K562 (cell line): ENCODE measurements at regions not wholly inside any gene's neighbourhood (a gene's known extent, or its start where the extent isn't known, plus 50 kb on each side); places are given as distances from the start of the nearest gene placed in this dataset.

Experiments
- BACH1 ChIP-seq: fragments of 200-800 bp; sonication (Bioruptor generic); IDR thresholded peaks from 2 replicates; pipeline ENCODE4 v1.6.1; 2016; ENCODE audit warnings: missing genetic modification characterization, missing compliant biosample characterization
- C11orf30 ChIP-seq: fragments of 450-650 bp; IDR thresholded peaks from 2 replicates; pipeline ENCODE4 v1.6.1; 2016; ENCODE audit warnings: low read depth, mild to moderate bottlenecking
- FOXK1 ChIP-seq: sonication (generic); formaldehyde crosslinking; IDR thresholded peaks from 2 replicates; pipeline ENCODE4 v1.8.0; 2022; ENCODE audit warnings: missing genetic modification reagents, mild to moderate bottlenecking, borderline replicate concordance
- FOXK2 ChIP-seq, 2 experiments: fragments of 450-650 bp; IDR thresholded peaks in 1 of 2; conservative IDR thresholded peaks in 1 of 2; 2 replicates each; pipeline ENCODE4 v1.6.1; 2016; ENCODE audit warnings: low read depth in 2 of 2, mild to moderate bottlenecking in 1 of 2
- HCFC1 ChIP-seq: IDR thresholded peaks from 2 replicates; pipeline ENCODE4 v1.6.1; 2012; ENCODE audit warnings: low read depth, low read length, improper control_type of control experiment
- KLF10 ChIP-seq: fragments of 250-450 bp; sonication (Bioruptor Pico); IDR thresholded peaks from 2 replicates; pipeline ENCODE4 v1.6.1; 2021; ENCODE audit warnings: matching md5 sums
- MAFK ChIP-seq: IDR thresholded peaks from 2 replicates; pipeline ENCODE4 v1.6.1; 2011; ENCODE audit warnings: low read length, improper control_type of control experiment
- POLR2A ChIP-seq: fragments of 450-650 bp; conservative IDR thresholded peaks from 2 replicates; pipeline ENCODE4 v1.6.1; 2016
- SP1 ChIP-seq: sonication (generic); formaldehyde crosslinking; IDR thresholded peaks from 2 replicates; pipeline ENCODE4 v1.8.1; 2022; ENCODE audit warnings: mild to moderate bottlenecking, missing genetic modification reagents
- ZNF785 ChIP-seq: fragments of 250-450 bp; sonication (Bioruptor Pico); IDR thresholded peaks from 2 replicates; pipeline ENCODE4 v1.4.0; 2020; ENCODE audit warnings: mild to moderate bottlenecking
- TF ChIP-seq, protein P1 (sequence below): sonication (generic); formaldehyde crosslinking; IDR thresholded peaks from 2 replicates; pipeline ENCODE4 v1.8.0; 2022; ENCODE audit warnings: mild to moderate bottlenecking, low read depth, missing genetic modification reagents

DNA sequence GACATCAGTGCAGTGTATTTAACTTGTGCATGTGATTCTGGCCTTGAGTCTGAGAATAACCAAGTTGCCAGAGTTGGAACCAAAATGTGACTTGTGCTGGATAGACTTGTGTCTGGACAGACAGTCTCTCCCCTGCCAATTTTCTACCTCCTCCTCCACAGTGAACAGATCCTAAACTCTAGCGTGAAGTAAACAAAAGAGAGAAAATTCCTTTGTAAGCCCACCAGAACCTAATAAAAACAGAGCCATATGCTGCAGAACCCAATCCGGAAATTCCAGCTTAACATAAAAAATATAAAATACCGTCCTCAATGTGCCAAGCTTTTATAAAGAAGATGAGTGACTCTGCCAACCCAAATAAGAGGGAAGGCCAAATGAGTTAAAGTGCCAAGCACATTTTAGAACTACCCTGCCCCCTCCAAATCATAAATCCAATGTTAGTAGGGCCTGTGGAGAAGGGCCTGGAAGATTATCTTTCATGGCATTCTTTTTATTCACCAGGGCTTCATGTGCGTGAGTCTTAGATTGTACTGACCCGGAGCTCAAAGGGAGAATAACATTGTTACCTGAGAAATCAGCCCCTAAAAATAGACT is 344.6 kb upstream of the PROK2 start:
- TF ChIP-seq POLR2A (no peak), MAFK (no peak), ZNF785 (CRISPR knock-in tag) (no peak), BACH1 (tag) (no peak), C11orf30 (no peak), SP1 (CRISPR knock-in tag) (no peak), HCFC1 (no peak), FOXK2 (conservative IDR thresholded peaks at IDR 0.05 in 1 of 2, IDR thresholded peaks at IDR 0.05 in 1 of 2; ENCODE audit: low read depth in 2 of 2) (no peak), FOXK1 (CRISPR knock-in tag) (no peak), KLF10 (no peak)
- TF ChIP-seq, protein P1, sequence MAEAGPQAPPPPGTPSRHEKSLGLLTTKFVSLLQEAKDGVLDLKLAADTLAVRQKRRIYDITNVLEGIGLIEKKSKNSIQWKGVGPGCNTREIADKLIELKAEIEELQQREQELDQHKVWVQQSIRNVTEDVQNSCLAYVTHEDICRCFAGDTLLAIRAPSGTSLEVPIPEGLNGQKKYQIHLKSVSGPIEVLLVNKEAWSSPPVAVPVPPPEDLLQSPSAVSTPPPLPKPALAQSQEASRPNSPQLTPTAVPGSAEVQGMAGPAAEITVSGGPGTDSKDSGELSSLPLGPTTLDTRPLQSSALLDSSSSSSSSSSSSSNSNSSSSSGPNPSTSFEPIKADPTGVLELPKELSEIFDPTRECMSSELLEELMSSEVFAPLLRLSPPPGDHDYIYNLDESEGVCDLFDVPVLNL (CRISPR knock-in tag) = no peak
